GM23338 (cell line): ENCODE measurements at regions not wholly inside any gene's neighbourhood (a gene's known extent, or its start where the extent isn't known, plus 50 kb on each side); places are given as distances from the start of the nearest gene placed in this dataset.

Experiments
- ATAC-seq: fragments of 200-7000 bp; cut with Tn5 transposase; 3 replicates; pipeline ENCODE4 v1.9.1; 2020
- DNase-seq: peaks from one replicate; pipeline ENCODE4 v3.0.0-alpha.2; 2015; ENCODE audit warnings: low spot score
- H2AFZ ChIP-seq: fragments of 200-600 bp; sonication (generic); 2 replicates; pipeline ENCODE4 v1.8.0; 2016; ENCODE audit warnings: antibody characterized with exemption, mild to moderate bottlenecking, moderate library complexity
- H3F3A ChIP-seq: fragments of 200-600 bp; sonication (generic); replicated peaks from 2 replicates; pipeline ENCODE4 v1.8.0; 2017; ENCODE audit warnings: antibody characterized with exemption, mixed run types, low read depth
- H3K27ac ChIP-seq: fragments of 200-600 bp; sonication (generic); 2 replicates; pipeline ENCODE4 v1.6.1; 2016; ENCODE audit warnings: low read depth
- H3K27me3 ChIP-seq: fragments of 200-600 bp; sonication (generic); 2 replicates; pipeline ENCODE4 v1.8.0; 2016; ENCODE audit warnings: mild to moderate bottlenecking, mixed run types, moderate library complexity; ENCODE audit not compliant: insufficient read depth
- H3K36me3 ChIP-seq: fragments of 200-600 bp; sonication (generic); 2 replicates; pipeline ENCODE4 v1.8.0; 2016; ENCODE audit warnings: mild to moderate bottlenecking; ENCODE audit not compliant: insufficient read depth
- H3K4me1 ChIP-seq: fragments of 200-600 bp; sonication (generic); 2 replicates; pipeline ENCODE4 v1.8.0; 2016; ENCODE audit warnings: mild to moderate bottlenecking, moderate library complexity; ENCODE audit not compliant: insufficient read depth
- H3K4me2 ChIP-seq: fragments of 200-600 bp; sonication (generic); 2 replicates; pipeline ENCODE4 v1.7.1; 2017; ENCODE audit warnings: mixed run types
- H3K4me3 ChIP-seq: fragments of 200-600 bp; sonication (generic); 2 replicates; pipeline ENCODE4 v1.6.1; 2016; ENCODE audit warnings: mixed run types
- H3K79me2 ChIP-seq: fragments of 200-600 bp; sonication (generic); replicated peaks from 2 replicates; pipeline ENCODE4 v1.8.0; 2017; ENCODE audit warnings: mild to moderate bottlenecking; ENCODE audit not compliant: insufficient read depth
- H3K9me2 ChIP-seq: fragments of 200-600 bp; sonication (generic); 2 replicates; pipeline ENCODE4 v1.8.0; 2017; ENCODE audit not compliant: insufficient read depth
- H4K20me1 ChIP-seq: fragments of 200-600 bp; sonication (generic); replicated peaks from 2 replicates; pipeline ENCODE4 v1.8.0; 2017; ENCODE audit warnings: mild to moderate bottlenecking; ENCODE audit not compliant: insufficient read depth
- H3K27ac Mint-ChIP-seq: 2 replicates; pipeline ENCODE4 v1.8.0; 2020; ENCODE audit warnings: inconsistent platforms, mild to moderate bottlenecking, moderate library complexity, mixed read lengths
- H3K27me3 Mint-ChIP-seq: 3 replicates; pipeline ENCODE4 v1.8.0; 2022; ENCODE audit warnings: low read depth, mild to moderate bottlenecking, moderate library complexity, mixed read lengths, inconsistent platforms; ENCODE audit not compliant: insufficient read depth, poor library complexity
- H3K36me3 Mint-ChIP-seq: 3 replicates; pipeline ENCODE4 v1.8.0; 2021; ENCODE audit warnings: low read depth, mild to moderate bottlenecking, inconsistent platforms, moderate library complexity, mixed read lengths
- H3K4me1 Mint-ChIP-seq: 3 replicates; pipeline ENCODE4 v1.8.0; 2020; ENCODE audit warnings: mild to moderate bottlenecking, inconsistent platforms, mixed read lengths
- H3K4me3 Mint-ChIP-seq: 3 replicates; pipeline ENCODE4 v1.8.0; 2021; ENCODE audit warnings: moderate library complexity, mild to moderate bottlenecking, inconsistent platforms, mixed read lengths
- H3K9me3 Mint-ChIP-seq: 3 replicates; pipeline ENCODE4 v1.8.0; 2020; ENCODE audit warnings: moderate library complexity, mild to moderate bottlenecking, inconsistent platforms, mixed read lengths
- CREB1 ChIP-seq: fragments of 250-450 bp; sonication (Bioruptor Pico); IDR thresholded peaks from 2 replicates; pipeline ENCODE4 v1.5.0; 2020; ENCODE audit warnings: low read depth, mild to moderate bottlenecking, moderate library complexity
- ETS1 ChIP-seq: IDR thresholded peaks from 2 replicates; pipeline ENCODE4 v1.6.1; 2016; ENCODE audit warnings: antibody characterized with exemption
- EZH2phosphoT487 ChIP-seq: fragments of 200-600 bp; sonication (generic); IDR thresholded peaks from one replicate; pipeline ENCODE4 v1.8.1; 2018; ENCODE audit warnings: antibody characterized with exemption; ENCODE audit not compliant: unreplicated experiment
- JUNB ChIP-seq: IDR thresholded peaks from one replicate; pipeline ENCODE4 v1.6.1; 2016; ENCODE audit warnings: antibody characterized with exemption; ENCODE audit not compliant: unreplicated experiment
- NANOG ChIP-seq: IDR thresholded peaks from 2 replicates; pipeline ENCODE4 v1.6.1; 2016; ENCODE audit warnings: antibody characterized with exemption, borderline replicate concordance
- POLR2AphosphoS5 ChIP-seq: IDR thresholded peaks from 2 replicates; pipeline ENCODE4 v1.6.1; 2016; ENCODE audit warnings: antibody characterized with exemption, low read depth
- REST ChIP-seq: IDR thresholded peaks from one replicate; pipeline ENCODE4 v1.6.1; 2018; ENCODE audit warnings: antibody characterized with exemption; ENCODE audit not compliant: unreplicated experiment
- STAT1 ChIP-seq: IDR thresholded peaks from one replicate; pipeline ENCODE4 v1.6.1; 2016; ENCODE audit warnings: antibody characterized with exemption; ENCODE audit not compliant: unreplicated experiment
- ZNF331 ChIP-seq: fragments of 250-450 bp; sonication (Bioruptor Pico); IDR thresholded peaks from 2 replicates; pipeline ENCODE4 v1.5.0; 2020; ENCODE audit warnings: low read depth, mild to moderate bottlenecking, moderate library complexity
- ZNF462 ChIP-seq: fragments of 250-450 bp; sonication (Bioruptor Pico); IDR thresholded peaks from 2 replicates; pipeline ENCODE4 v1.5.0; 2020; ENCODE audit warnings: mild to moderate bottlenecking, moderate library complexity

GRCh38 chr22:34297536-34298120, 377.4 kb upstream of the LARGE1 start:
- H3F3A ChIP-seq, result no peaks in the 10 kb centered on the region
- no peak for ATAC-seq
- no peak for DNase-seq
- Mint-ChIP-seq H3K9me3 (peaks cover 54% of the 10 kb centered on the region), H3K4me1 (no peaks in the 10 kb centered on the region), H3K27ac (no peak overlapping the region), H3K4me3 (no peak overlapping the region), H3K36me3 (no peaks in the 10 kb centered on the region), H3K27me3 (peaks cover 2% of the 10 kb centered on the region)
- H3K36me3 ChIP-seq, result no peaks in the 10 kb centered on the region; the same call in 1 of the 2 replicates
- TF ChIP-seq ZNF462 (CRISPR knock-in tag), result no peak
- no peak for TF ChIP-seq ZNF331 (CRISPR knock-in tag)
- no peak for TF ChIP-seq CREB1 (CRISPR knock-in tag)
- TF ChIP-seq POLR2AphosphoS5, result no peak
- TF ChIP-seq JUNB, result no peak
- TF ChIP-seq STAT1, result no peak
- no peak for TF ChIP-seq EZH2phosphoT487
- no peak for TF ChIP-seq NANOG
- TF ChIP-seq ETS1, result no peak
- no peak for TF ChIP-seq REST
- peaks cover 5% of the 10 kb centered on the region; the same call in 1 of the 2 replicates for H3K9me2 ChIP-seq
- no peak overlapping the region for H3K4me2 ChIP-seq
- no peak overlapping the region for H3K4me3 ChIP-seq
- H3K4me1 ChIP-seq, result no peaks in the 10 kb centered on the region
- H4K20me1 ChIP-seq, result no peaks in the 10 kb centered on the region
- H2AFZ ChIP-seq, result no peak overlapping the region
- no peaks in the 10 kb centered on the region for H3K27me3 ChIP-seq
- no peaks in the 10 kb centered on the region for H3K79me2 ChIP-seq
- H3K27ac ChIP-seq, result no peak overlapping the region
